HepG2 (cell line): ENCODE measurements at regions not wholly inside any gene's neighbourhood (a gene's known extent, or its start where the extent isn't known, plus 50 kb on each side); places are given as distances from the start of the nearest gene placed in this dataset.

Experiments used
- MTA1 ChIP-seq: sonication (generic); formaldehyde crosslinking; IDR thresholded peaks from 2 replicates; pipeline ENCODE4 v1.4.0; 2020; ENCODE audit warnings: missing genetic modification reagents, mild to moderate bottlenecking, borderline replicate concordance
- RNF2 ChIP-seq: fragments of 450-650 bp; conservative IDR thresholded peaks from 2 replicates; pipeline ENCODE4 v1.6.1; 2016; ENCODE audit warnings: low read depth

DNA sequence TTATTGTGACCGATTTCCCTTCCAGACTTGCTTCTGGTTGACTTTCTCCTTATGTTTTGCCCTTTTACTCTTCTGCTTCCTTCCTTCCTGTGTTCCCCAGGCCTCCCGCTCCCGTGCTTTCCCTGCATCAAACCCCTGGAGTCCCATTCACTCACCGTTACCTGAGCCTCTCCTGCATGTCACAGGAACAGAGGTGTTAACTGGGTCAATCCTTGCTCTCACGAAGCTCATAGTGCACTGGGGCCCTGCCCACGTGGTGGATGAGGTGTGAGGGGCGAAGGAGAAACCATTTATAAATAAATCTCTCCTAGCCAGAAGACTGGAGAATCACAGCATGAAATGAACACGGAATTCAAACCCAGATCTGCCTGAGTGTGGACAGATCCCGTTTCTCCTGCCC, 83.1 kb upstream of the MSX1 start:
- no peak for TF ChIP-seq RNF2
- no peak for TF ChIP-seq MTA1
